ENCODE measurements at regions not wholly inside any gene's neighbourhood (a gene's known extent, or its start where the extent isn't known, plus 50 kb on each side); places are given as distances from the start of the nearest gene placed in this dataset.

- TF ChIP-seq CTCF (conservative IDR thresholded peaks at IDR 0.05; ENCODE audit: low read depth, low read length) = no peak
- no peak for TF ChIP-seq EZH2 (IDR thresholded peaks at IDR 0.05; ENCODE audit: low read length, unreplicated experiment)
Measured at GRCh38 chr6:49321561-49322072, 141.4 kb downstream of the MMUT start.

All from PC-3 (cell line).